B cell (primary cell): ENCODE measurements at regions not wholly inside any gene's neighbourhood (a gene's known extent, or its start where the extent isn't known, plus 50 kb on each side); places are given as distances from the start of the nearest gene placed in this dataset.

Experiments
- ATAC-seq: fragments of 200-7000 bp; cut with Tn5 transposase; one replicate; pipeline ENCODE4 v1.10.0; 2021; ENCODE audit warnings: low read depth, mild to moderate bottlenecking, moderate number of reproducible peaks, moderate library complexity
- CTCF ChIA-PET: fragments of 350-600 bp; sonication (Branson Sonifier 250); formaldehyde crosslinking; loops from one replicate; lab custom pipeline; 2021; ENCODE audit warnings: antibody characterized with exemption, inconsistent platforms; lab: Charles Lee
- POLR2A ChIA-PET: fragments of 350-600 bp; sonication (Branson Sonifier 250); formaldehyde crosslinking; loops from one replicate; lab custom pipeline; 2021; ENCODE audit warnings: antibody characterized with exemption; lab: Charles Lee
- DNase-seq: peaks from one replicate; pipeline ENCODE4 v3.0.0; 2013
- H2AFZ ChIP-seq: 2 replicates; pipeline ENCODE4 v1.6.1; 2012; ENCODE audit warnings: mild to moderate bottlenecking, low read depth, low read length; ENCODE audit not compliant: insufficient read depth, poor library complexity, severe bottlenecking
- H3K27ac ChIP-seq, 2 donors: 1 replicate in 1 of 2; 2 replicates in 1 of 2; pipeline ENCODE4 v1.5.1; 2012 to 2013; ENCODE audit warnings: low read length in 2 of 2, mild to moderate bottlenecking in 2 of 2, moderate library complexity in 1 of 2
- H3K27me3 ChIP-seq, 4 experiments: fragments of 200-600 bp in 1 of 4; sonication (generic) in 1 of 4; replicated peaks in 1 of 4; 1 replicate in 2 of 4; 2 replicates in 2 of 4; pipeline versions ENCODE4 v1.6.1 to v1.7.0; 2013 to 2016; ENCODE audit warnings: low read length in 3 of 4, mild to moderate bottlenecking in 2 of 4, mixed read lengths in 1 of 4, moderate library complexity in 1 of 4; ENCODE audit not compliant: insufficient read depth in 4 of 4, control insufficient read depth in 3 of 4; ENCODE audit errors: control extremely low read depth in 1 of 4
- H3K36me3 ChIP-seq, 2 experiments: replicated peaks in 1 of 2; 1 replicate in 1 of 2; 2 replicates in 1 of 2; pipeline versions ENCODE4 v1.6.1 to v1.7.1; 2013; ENCODE audit warnings: low read length in 1 of 2; ENCODE audit not compliant: insufficient read depth in 2 of 2, control insufficient read depth in 1 of 2; ENCODE audit errors: control extremely low read depth in 1 of 2, extremely low read depth in 1 of 2
- H3K4me1 ChIP-seq, 2 donors: fragments of 200-600 bp in 1 of 2; sonication (generic) in 1 of 2; 1 replicate in 1 of 2; 2 replicates in 1 of 2; pipeline versions ENCODE4 v1.5.1 to v1.6.1; 2013 to 2017; ENCODE audit warnings: low read length in 2 of 2; ENCODE audit not compliant: control insufficient read depth in 2 of 2, insufficient read depth in 2 of 2
- H3K4me2 ChIP-seq: replicated peaks from 2 replicates; pipeline ENCODE3; 2012; ENCODE audit warnings: mild to moderate bottlenecking, low read depth, low read length; ENCODE audit not compliant: poor library complexity, severe bottlenecking
- H3K4me3 ChIP-seq, 5 experiments: fragments of 200-600 bp in 1 of 5; sonication (generic) in 1 of 5; 1 replicate in 3 of 5; 2 replicates in 2 of 5; pipeline versions ENCODE4 v1.5.1 to v1.7.0; 2011 to 2016; ENCODE audit warnings: low read length in 4 of 5, mild to moderate bottlenecking in 4 of 5, low read depth in 2 of 5, control low read depth in 1 of 5, moderate library complexity in 1 of 5; ENCODE audit not compliant: insufficient read depth in 1 of 5; ENCODE audit errors: control extremely low read depth in 1 of 5, extremely low read depth in 1 of 5
- H3K79me2 ChIP-seq: fragments of 200-600 bp; sonication (generic); one replicate; pipeline ENCODE4 v1.6.0; 2016; ENCODE audit warnings: low read length; ENCODE audit not compliant: control insufficient read depth, insufficient read depth
- H3K9ac ChIP-seq: fragments of 200-600 bp; sonication (generic); 2 replicates; pipeline ENCODE4 v1.6.1; 2017; ENCODE audit warnings: mild to moderate bottlenecking, low read length, moderate library complexity
- H3K9me3 ChIP-seq, 3 donors: one replicate each; pipeline versions ENCODE4 v1.6.1 to v1.7.1; 2013; ENCODE audit warnings: low read length in 2 of 3; ENCODE audit not compliant: control insufficient read depth in 2 of 3, insufficient read depth in 1 of 3; ENCODE audit errors: control extremely low read depth in 1 of 3
- H4K20me1 ChIP-seq: 2 replicates; pipeline ENCODE4 v1.6.0; 2012; ENCODE audit warnings: mild to moderate bottlenecking, low read length; ENCODE audit not compliant: insufficient read depth, control insufficient read depth, poor library complexity, severe bottlenecking
- H3K27ac Mint-ChIP-seq: one replicate; pipeline ENCODE4 v1.8.0; 2021; ENCODE audit warnings: mixed read lengths
- H3K27me3 Mint-ChIP-seq: one replicate; pipeline ENCODE4 v1.8.0; 2021; ENCODE audit warnings: mixed read lengths
- H3K4me1 Mint-ChIP-seq: one replicate; pipeline ENCODE4 v1.8.0; 2021; ENCODE audit warnings: mixed read lengths
- H3K4me3 Mint-ChIP-seq: one replicate; pipeline ENCODE4 v1.8.0; 2021; ENCODE audit warnings: mixed read lengths
- H3K9me3 Mint-ChIP-seq: one replicate; pipeline ENCODE4 v1.8.0; 2022; ENCODE audit warnings: mixed read lengths; ENCODE audit not compliant: insufficient read depth
- EZH2 ChIP-seq: IDR thresholded peaks from 2 replicates; pipeline ENCODE4 v1.6.1; 2012; ENCODE audit warnings: borderline replicate concordance, low read depth, mild to moderate bottlenecking, moderate library complexity, low read length; ENCODE audit not compliant: insufficient read depth, poor library complexity, severe bottlenecking
- WGBS: methylation state at CpG from one replicate; pipeline ENCODE4 v1.1.5; 2013; ENCODE audit warnings: missing lambda C conversion rate; ENCODE audit not compliant: insufficient coverage; 5-methylcytosine and 5-hydroxymethylcytosine counted together
- intact Hi-C: fragments of 100-400 bp; cut with micrococcal nuclease; formaldehyde crosslinking; loops from one replicate; pipeline ENCODE4 v1.10.0; 2022
- TF ChIP-seq, protein P1 (sequence below): fragments of 200-600 bp; IDR thresholded peaks from one replicate; pipeline ENCODE4 v1.8.0; 2022; ENCODE audit warnings: antibody characterized with exemption, mild to moderate bottlenecking

- Histone ChIP-seq H2AFZ (no peak overlapping the region), H3K9me3 (no peaks in the 10 kb centered on the region), H3K79me2 (no peaks in the 10 kb centered on the region), H3K27me3 (no peaks in the 10 kb centered on the region), H3K4me1 (no peaks in the 10 kb centered on the region), H3K27ac (no peak overlapping the region), H3K4me3 (no peak overlapping the region), H3K36me3 (no peaks in the 10 kb centered on the region), H3K9ac (no peak overlapping the region), H3K4me2 (no peak overlapping the region), H4K20me1 (no peaks in the 10 kb centered on the region)
- intact Hi-C loops = no loop called here
- Mint-ChIP-seq H3K27me3 (no peaks in the 10 kb centered on the region), H3K4me3 (no peak overlapping the region), H3K4me1 (no peaks in the 10 kb centered on the region), H3K27ac (no peak overlapping the region), H3K9me3 (no peaks in the 10 kb centered on the region)
- ChIA-PET CTCF (no interaction called here), POLR2A (no interaction called here)
- DNase-seq = no peak
- no peak for ATAC-seq
- WGBS = 86% methylated on average over 5 of the region's 7 CpGs
- TF ChIP-seq EZH2 = no peak
- TF ChIP-seq, protein P1, sequence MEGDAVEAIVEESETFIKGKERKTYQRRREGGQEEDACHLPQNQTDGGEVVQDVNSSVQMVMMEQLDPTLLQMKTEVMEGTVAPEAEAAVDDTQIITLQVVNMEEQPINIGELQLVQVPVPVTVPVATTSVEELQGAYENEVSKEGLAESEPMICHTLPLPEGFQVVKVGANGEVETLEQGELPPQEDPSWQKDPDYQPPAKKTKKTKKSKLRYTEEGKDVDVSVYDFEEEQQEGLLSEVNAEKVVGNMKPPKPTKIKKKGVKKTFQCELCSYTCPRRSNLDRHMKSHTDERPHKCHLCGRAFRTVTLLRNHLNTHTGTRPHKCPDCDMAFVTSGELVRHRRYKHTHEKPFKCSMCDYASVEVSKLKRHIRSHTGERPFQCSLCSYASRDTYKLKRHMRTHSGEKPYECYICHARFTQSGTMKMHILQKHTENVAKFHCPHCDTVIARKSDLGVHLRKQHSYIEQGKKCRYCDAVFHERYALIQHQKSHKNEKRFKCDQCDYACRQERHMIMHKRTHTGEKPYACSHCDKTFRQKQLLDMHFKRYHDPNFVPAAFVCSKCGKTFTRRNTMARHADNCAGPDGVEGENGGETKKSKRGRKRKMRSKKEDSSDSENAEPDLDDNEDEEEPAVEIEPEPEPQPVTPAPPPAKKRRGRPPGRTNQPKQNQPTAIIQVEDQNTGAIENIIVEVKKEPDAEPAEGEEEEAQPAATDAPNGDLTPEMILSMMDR = no peak
These were observed 164.5 kb downstream of the NHLRC3 start for GRCh38 chr13:39202746-39203145.

- H3K9ac ChIP-seq = no peak overlapping the region
- TF ChIP-seq EZH2 = no peak
- TF ChIP-seq, protein P1 = no peak
- no peak overlapping the region for H3K4me3 ChIP-seq
- Mint-ChIP-seq H3K4me3 (no peak overlapping the region), H3K27ac (no peak overlapping the region), H3K4me1 (no peaks in the 10 kb centered on the region), H3K27me3 (peaks cover 5% of the 10 kb centered on the region), H3K9me3 (no peaks in the 10 kb centered on the region)
- H4K20me1 ChIP-seq = no peaks in the 10 kb centered on the region
- H3K9me3 ChIP-seq = no peaks in the 10 kb centered on the region
- no peaks in the 10 kb centered on the region for H3K4me1 ChIP-seq
- no peaks in the 10 kb centered on the region for H3K36me3 ChIP-seq
- no peak overlapping the region for H3K4me2 ChIP-seq
- CTCF ChIA-PET = no interaction called here
- DNase-seq (no peak), ATAC-seq (no peak)
- no peaks in the 10 kb centered on the region for H3K27me3 ChIP-seq
- POLR2A ChIA-PET = no interaction called here
- no peaks in the 10 kb centered on the region for H3K79me2 ChIP-seq
- H3K27ac ChIP-seq = no peak overlapping the region
- WGBS = 82% methylated on average over 2 of the region's 4 CpGs
- no peak overlapping the region for H2AFZ ChIP-seq
- intact Hi-C loops = no loop called here
These were observed 170.4 kb downstream of the NHLRC3 start for GRCh38 chr13:39208636-39209035.
